IPS-20b (cell line): ENCODE measurements at regions not wholly inside any gene's neighbourhood (a gene's known extent, or its start where the extent isn't known, plus 50 kb on each side); places are given as distances from the start of the nearest gene placed in this dataset.

Experiments used
- H3K27ac ChIP-seq: one replicate; pipeline ENCODE4 v1.5.1; 2013; ENCODE audit warnings: low read length
- H3K27me3 ChIP-seq: 2 replicates; pipeline ENCODE4 v1.6.1; 2013; ENCODE audit warnings: mild to moderate bottlenecking, low read length, inconsistent platforms; ENCODE audit not compliant: insufficient read depth
- H3K36me3 ChIP-seq: 2 replicates; pipeline ENCODE4 v1.6.1; 2013; ENCODE audit warnings: low read depth, mild to moderate bottlenecking, inconsistent platforms, low read length, moderate library complexity; ENCODE audit not compliant: insufficient read depth
- H3K4me1 ChIP-seq: 2 replicates; pipeline ENCODE4 v1.6.1; 2013; ENCODE audit warnings: mild to moderate bottlenecking, control low read depth, inconsistent platforms, low read length, moderate library complexity; ENCODE audit not compliant: insufficient read depth
- H3K4me3 ChIP-seq: 2 replicates; pipeline ENCODE4 v1.5.1; 2013; ENCODE audit warnings: mild to moderate bottlenecking, low read length, inconsistent platforms
- H3K9ac ChIP-seq: 2 replicates; pipeline ENCODE4 v1.6.1; 2013; ENCODE audit warnings: low read depth, mild to moderate bottlenecking, inconsistent platforms, low read length, moderate library complexity
- H3K9me3 ChIP-seq: 2 replicates; pipeline ENCODE4 v1.6.1; 2013; ENCODE audit warnings: mild to moderate bottlenecking, low read depth, low read length, inconsistent platforms; ENCODE audit not compliant: insufficient read depth

- no peaks in the 10 kb centered on the region for H3K36me3 ChIP-seq
- H3K4me1 ChIP-seq = no peaks in the 10 kb centered on the region
- no peak overlapping the region for H3K9ac ChIP-seq
- H3K9me3 ChIP-seq = no peaks in the 10 kb centered on the region
- H3K27me3 ChIP-seq = no peaks in the 10 kb centered on the region
- H3K4me3 ChIP-seq = no peak overlapping the region
- H3K27ac ChIP-seq = no peak overlapping the region
Measured at GRCh38 chr14:101037021-101037817, 133.7 kb upstream of the RTL1 start.

GRCh38 chr14:101039031-101039754 is 135.7 kb upstream of the RTL1 start:
- Histone ChIP-seq H3K9ac (no peak overlapping the region), H3K27ac (no peak overlapping the region), H3K27me3 (no peaks in the 10 kb centered on the region), H3K4me1 (no peaks in the 10 kb centered on the region), H3K9me3 (no peaks in the 10 kb centered on the region), H3K4me3 (no peak overlapping the region), H3K36me3 (no peaks in the 10 kb centered on the region)

GRCh38 chr14:101039755-101040138 is 136.2 kb upstream of the RTL1 start:
- no peak overlapping the region for H3K27ac ChIP-seq
- H3K4me3 ChIP-seq = no peak overlapping the region
- no peaks in the 10 kb centered on the region for H3K36me3 ChIP-seq

GRCh38 chr14:101040538-101041442 is 137.3 kb upstream of the RTL1 start:
- Histone ChIP-seq H3K9ac (no peak overlapping the region), H3K9me3 (no peaks in the 10 kb centered on the region), H3K27me3 (no peaks in the 10 kb centered on the region), H3K27ac (no peak overlapping the region), H3K4me3 (no peak overlapping the region), H3K4me1 (no peaks in the 10 kb centered on the region), H3K36me3 (no peaks in the 10 kb centered on the region)

More at GRCh38 chr14:101039755-101040138, 136.2 kb upstream of the RTL1 start:
- Histone ChIP-seq H3K9ac (no peak overlapping the region), H3K4me1 (no peaks in the 10 kb centered on the region), H3K27me3 (no peaks in the 10 kb centered on the region), H3K9me3 (no peaks in the 10 kb centered on the region)

- Histone ChIP-seq H3K27me3 (no peaks in the 10 kb centered on the region), H3K9me3 (no peaks in the 10 kb centered on the region), H3K9ac (no peak overlapping the region), H3K27ac (no peak overlapping the region), H3K36me3 (no peaks in the 10 kb centered on the region), H3K4me1 (no peaks in the 10 kb centered on the region), H3K4me3 (no peak overlapping the region)
Measured at GRCh38 chr14:101043891-101044290, 140.4 kb upstream of the RTL1 start.

DNA sequence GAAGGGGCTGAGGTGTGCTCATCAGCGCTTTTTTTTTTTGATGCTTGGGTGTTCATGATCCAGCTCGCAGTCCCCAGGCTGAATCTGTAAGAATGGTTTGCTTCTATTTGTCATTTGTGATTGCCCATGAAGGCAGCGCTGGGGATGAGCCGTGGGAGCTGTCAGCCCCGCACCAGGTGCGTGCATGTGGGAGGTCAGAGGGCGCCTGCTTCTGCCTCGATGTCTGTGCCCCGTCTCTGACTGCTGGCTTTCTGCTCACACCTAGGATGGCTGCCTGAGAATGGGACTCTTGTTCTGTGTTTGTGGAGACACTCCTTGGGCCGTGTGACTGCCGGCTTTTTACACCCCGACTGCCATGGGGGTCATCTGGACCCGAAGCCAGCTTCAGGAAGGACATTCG is 141.2 kb upstream of the RTL1 start:
- no peaks in the 10 kb centered on the region for H3K9me3 ChIP-seq
- H3K27me3 ChIP-seq = no peaks in the 10 kb centered on the region
- H3K9ac ChIP-seq = no peak overlapping the region
- H3K4me1 ChIP-seq = no peaks in the 10 kb centered on the region
- no peaks in the 10 kb centered on the region for H3K36me3 ChIP-seq
- no peak overlapping the region for H3K4me3 ChIP-seq
- H3K27ac ChIP-seq = no peak overlapping the region

DNA sequence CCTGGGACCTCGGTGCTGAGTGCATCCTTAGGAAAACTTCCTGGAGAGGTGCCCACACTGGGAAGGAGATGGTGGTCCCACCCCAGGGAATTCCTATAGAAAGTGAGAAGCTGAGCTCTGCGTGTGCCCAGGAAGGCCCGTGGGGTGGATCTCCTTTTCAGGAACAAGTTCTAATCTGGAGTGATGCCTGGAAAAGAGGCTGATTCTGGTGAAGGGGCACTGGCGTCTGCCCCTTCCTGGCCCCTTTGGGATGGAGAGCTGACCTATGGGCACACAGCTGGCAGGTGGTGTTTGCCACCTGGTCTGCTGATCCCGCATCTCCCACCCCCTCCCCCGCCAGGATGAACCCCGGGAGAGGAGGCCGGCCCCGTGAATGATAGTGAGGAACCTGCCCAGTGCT is 142.0 kb upstream of the RTL1 start:
- Histone ChIP-seq H3K4me3 (no peak overlapping the region), H3K27ac (no peak overlapping the region), H3K9ac (no peak overlapping the region), H3K27me3 (no peaks in the 10 kb centered on the region), H3K4me1 (no peaks in the 10 kb centered on the region), H3K9me3 (no peaks in the 10 kb centered on the region; the same call in 1 of the 2 replicates), H3K36me3 (no peaks in the 10 kb centered on the region)

- Histone ChIP-seq H3K27me3 (no peaks in the 10 kb centered on the region), H3K9ac (no peak overlapping the region), H3K27ac (no peak overlapping the region), H3K4me3 (no peak overlapping the region), H3K9me3 (no peaks in the 10 kb centered on the region; the same call in 1 of the 2 replicates), H3K4me1 (no peaks in the 10 kb centered on the region), H3K36me3 (no peaks in the 10 kb centered on the region)
Measured at GRCh38 chr14:101046071-101046470, 142.5 kb upstream of the RTL1 start.

GRCh38 chr14:101047326-101047725 is 143.8 kb upstream of the RTL1 start:
- H3K9ac ChIP-seq = no peak overlapping the region
- no peaks in the 10 kb centered on the region for H3K36me3 ChIP-seq
- H3K4me1 ChIP-seq = no peaks in the 10 kb centered on the region
- H3K9me3 ChIP-seq = no peaks in the 10 kb centered on the region; the same call in 1 of the 2 replicates
- H3K27me3 ChIP-seq = no peaks in the 10 kb centered on the region
- H3K4me3 ChIP-seq = no peak overlapping the region
- no peak overlapping the region for H3K27ac ChIP-seq

- Histone ChIP-seq H3K36me3 (no peaks in the 10 kb centered on the region), H3K27me3 (no peaks in the 10 kb centered on the region), H3K9ac (no peak overlapping the region), H3K4me3 (no peak overlapping the region), H3K27ac (no peak overlapping the region), H3K4me1 (no peaks in the 10 kb centered on the region), H3K9me3 (no peaks in the 10 kb centered on the region; the same call in 1 of the 2 replicates)
Measured at GRCh38 chr14:101048766-101049165, 145.2 kb upstream of the RTL1 start.

GRCh38 chr14:101049511-101049910 is 146.0 kb upstream of the RTL1 start:
- Histone ChIP-seq H3K4me1 (no peaks in the 10 kb centered on the region), H3K9ac (no peak overlapping the region), H3K27ac (no peak overlapping the region), H3K27me3 (no peaks in the 10 kb centered on the region), H3K36me3 (no peaks in the 10 kb centered on the region), H3K9me3 (no peaks in the 10 kb centered on the region; the same call in 1 of the 2 replicates), H3K4me3 (no peak overlapping the region)
